Suprapubic skin (tissue), 4 donors: ENCODE measurements at regions not wholly inside any gene's neighbourhood (a gene's known extent, or its start where the extent isn't known, plus 50 kb on each side); places are given as distances from the start of the nearest gene placed in this dataset.

ENCODE experiments used
- DNase-seq, 2 donors: peaks; one replicate each; pipeline ENCODE4 v3.0.0-alpha.2; 2019; ENCODE audit warnings: low spot score in 2 of 2
- H3K27ac ChIP-seq: fragments of 200-600 bp; sonication (generic); one replicate; pipeline ENCODE4 v1.5.1; 2019
- H3K27me3 ChIP-seq: fragments of 200-600 bp; sonication (generic); one replicate; pipeline ENCODE4 v1.5.1; 2019
- H3K36me3 ChIP-seq: fragments of 200-600 bp; sonication (generic); one replicate; pipeline ENCODE4 v1.5.1; 2019
- H3K4me1 ChIP-seq: fragments of 200-600 bp; sonication (generic); one replicate; pipeline ENCODE4 v1.5.1; 2019
- H3K4me3 ChIP-seq: fragments of 200-600 bp; sonication (generic); one replicate; pipeline ENCODE4 v1.5.1; 2019; ENCODE audit warnings: mild to moderate bottlenecking
- H3K9me3 ChIP-seq: fragments of 200-600 bp; sonication (generic); one replicate; pipeline ENCODE4 v1.5.1; 2019
- EP300 ChIP-seq: sonication (generic); formaldehyde crosslinking; IDR thresholded peaks from one replicate; pipeline ENCODE4 v1.6.1; 2017; ENCODE audit warnings: antibody characterized with exemption
- POLR2A ChIP-seq, 2 donors: fragments of 450-650 bp; IDR thresholded peaks; one replicate each; pipeline ENCODE4 v1.6.1; 2017; ENCODE audit warnings: antibody characterized with exemption in 2 of 2, mild to moderate bottlenecking in 2 of 2, moderate library complexity in 2 of 2
- POLR2AphosphoS5 ChIP-seq, 3 donors: sonication (generic); formaldehyde crosslinking; IDR thresholded peaks; one replicate each; pipeline ENCODE4 v1.6.1; 2017; ENCODE audit warnings: antibody characterized with exemption in 3 of 3
- WGBS: methylation state at CpG from one replicate; pipeline ENCODE4 v1.1.5; 2018; 5-methylcytosine and 5-hydroxymethylcytosine counted together
- TF ChIP-seq, protein P1 (sequence below), 2 donors: fragments of 200-600 bp in 1 of 2; fragments of 450-650 bp in 1 of 2; sonication (generic) in 1 of 2; IDR thresholded peaks; one replicate each; pipeline ENCODE4 v1.5.1; 2016 to 2019; ENCODE audit warnings: antibody characterized with exemption in 2 of 2, mild to moderate bottlenecking in 1 of 2, moderate library complexity in 1 of 2

DNA sequence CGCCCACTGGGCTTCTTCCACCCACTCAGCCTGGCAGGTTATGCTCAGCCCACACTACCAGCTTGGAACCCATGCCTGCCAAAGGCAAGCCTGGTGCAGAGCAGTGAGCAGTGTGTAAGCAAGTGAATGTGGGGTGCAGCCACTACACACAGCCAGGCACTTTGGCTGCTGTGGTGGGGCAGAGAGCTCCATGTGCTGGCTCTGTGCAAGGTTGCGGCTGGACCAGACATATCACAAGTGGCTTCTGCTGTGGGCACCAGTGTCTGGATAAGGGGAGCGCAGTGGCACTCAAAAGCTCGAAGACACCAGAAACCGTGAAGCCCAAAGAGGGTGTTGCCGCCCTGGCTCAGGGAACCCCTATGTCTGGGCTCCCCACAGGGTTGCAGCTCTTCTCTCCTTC, 563.7 kb downstream of the SI start:
- Histone ChIP-seq H3K4me1 (no peaks in the 10 kb centered on the region), H3K27ac (no peak overlapping the region), H3K4me3 (no peak overlapping the region), H3K36me3 (no peaks in the 10 kb centered on the region), H3K27me3 (no peaks in the 10 kb centered on the region), H3K9me3 (peaks cover 7% of the 10 kb centered on the region)
- 80% methylated on average over 1 of the region's 6 CpGs for WGBS
- no peak for DNase-seq
- no peak for TF ChIP-seq POLR2AphosphoS5 (IDR thresholded peaks at IDR 0.05)
- TF ChIP-seq, protein P1, sequence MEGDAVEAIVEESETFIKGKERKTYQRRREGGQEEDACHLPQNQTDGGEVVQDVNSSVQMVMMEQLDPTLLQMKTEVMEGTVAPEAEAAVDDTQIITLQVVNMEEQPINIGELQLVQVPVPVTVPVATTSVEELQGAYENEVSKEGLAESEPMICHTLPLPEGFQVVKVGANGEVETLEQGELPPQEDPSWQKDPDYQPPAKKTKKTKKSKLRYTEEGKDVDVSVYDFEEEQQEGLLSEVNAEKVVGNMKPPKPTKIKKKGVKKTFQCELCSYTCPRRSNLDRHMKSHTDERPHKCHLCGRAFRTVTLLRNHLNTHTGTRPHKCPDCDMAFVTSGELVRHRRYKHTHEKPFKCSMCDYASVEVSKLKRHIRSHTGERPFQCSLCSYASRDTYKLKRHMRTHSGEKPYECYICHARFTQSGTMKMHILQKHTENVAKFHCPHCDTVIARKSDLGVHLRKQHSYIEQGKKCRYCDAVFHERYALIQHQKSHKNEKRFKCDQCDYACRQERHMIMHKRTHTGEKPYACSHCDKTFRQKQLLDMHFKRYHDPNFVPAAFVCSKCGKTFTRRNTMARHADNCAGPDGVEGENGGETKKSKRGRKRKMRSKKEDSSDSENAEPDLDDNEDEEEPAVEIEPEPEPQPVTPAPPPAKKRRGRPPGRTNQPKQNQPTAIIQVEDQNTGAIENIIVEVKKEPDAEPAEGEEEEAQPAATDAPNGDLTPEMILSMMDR (IDR thresholded peaks at IDR 0.05) = no peak
- no peak for TF ChIP-seq EP300
- TF ChIP-seq POLR2A (IDR thresholded peaks at IDR 0.05) = no peak

DNA sequence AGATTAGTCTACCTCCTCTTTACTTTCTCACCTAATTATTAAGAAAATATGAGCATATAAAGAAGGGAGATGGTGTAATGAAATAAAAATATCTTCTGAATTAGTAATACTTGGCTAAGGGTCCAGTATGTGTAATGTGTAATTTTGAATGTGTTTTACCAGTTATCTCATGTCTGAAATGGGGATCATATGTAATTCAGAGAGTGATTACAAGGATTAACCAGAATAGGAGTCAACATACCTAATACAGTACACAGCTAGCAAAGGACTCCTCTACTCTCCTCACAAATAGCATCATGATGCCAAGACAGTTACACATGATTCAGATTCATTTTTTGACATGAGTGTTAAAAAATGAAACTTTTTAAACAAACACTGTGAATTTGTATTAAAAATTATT, 570.4 kb downstream of the SI start:
- Histone ChIP-seq H3K27me3 (no peaks in the 10 kb centered on the region), H3K9me3 (no peaks in the 10 kb centered on the region), H3K36me3 (no peaks in the 10 kb centered on the region), H3K4me1 (no peaks in the 10 kb centered on the region), H3K27ac (no peak overlapping the region), H3K4me3 (no peak overlapping the region)
- DNase-seq = no peak
- TF ChIP-seq POLR2AphosphoS5 (IDR thresholded peaks at IDR 0.05) (no peak), POLR2A (IDR thresholded peaks at IDR 0.05) (no peak)
- TF ChIP-seq, protein P1 (IDR thresholded peaks at IDR 0.05) = no peak

DNA sequence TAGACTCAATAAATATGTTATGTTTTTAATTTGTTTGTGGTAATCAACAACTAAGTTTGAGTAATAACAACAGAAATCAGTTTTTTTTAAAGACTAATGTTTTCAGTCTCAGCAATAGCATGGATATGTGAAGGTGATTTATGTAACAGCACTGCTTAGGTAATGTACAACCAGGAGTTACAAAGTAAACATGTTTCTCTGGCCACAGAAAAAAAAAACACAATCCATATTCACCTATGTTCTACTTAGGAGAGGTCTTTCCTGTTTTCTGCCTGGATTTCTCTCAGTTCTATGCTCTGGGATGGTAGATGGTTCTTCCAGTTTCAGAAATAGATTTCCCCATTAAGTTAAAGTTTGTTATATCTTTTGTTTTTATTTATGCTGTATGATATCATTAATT, 579.4 kb downstream of the SI start:
- Histone ChIP-seq H3K36me3 (no peaks in the 10 kb centered on the region), H3K27me3 (no peaks in the 10 kb centered on the region), H3K27ac (no peak overlapping the region), H3K4me3 (no peak overlapping the region), H3K9me3 (no peaks in the 10 kb centered on the region), H3K4me1 (no peaks in the 10 kb centered on the region)
- no peak for DNase-seq
- TF ChIP-seq EP300 = no peak
- TF ChIP-seq POLR2AphosphoS5 (IDR thresholded peaks at IDR 0.05) = no peak
- TF ChIP-seq, protein P1 (IDR thresholded peaks at IDR 0.05) = no peak
- TF ChIP-seq POLR2A (IDR thresholded peaks at IDR 0.05) = no peak

DNA sequence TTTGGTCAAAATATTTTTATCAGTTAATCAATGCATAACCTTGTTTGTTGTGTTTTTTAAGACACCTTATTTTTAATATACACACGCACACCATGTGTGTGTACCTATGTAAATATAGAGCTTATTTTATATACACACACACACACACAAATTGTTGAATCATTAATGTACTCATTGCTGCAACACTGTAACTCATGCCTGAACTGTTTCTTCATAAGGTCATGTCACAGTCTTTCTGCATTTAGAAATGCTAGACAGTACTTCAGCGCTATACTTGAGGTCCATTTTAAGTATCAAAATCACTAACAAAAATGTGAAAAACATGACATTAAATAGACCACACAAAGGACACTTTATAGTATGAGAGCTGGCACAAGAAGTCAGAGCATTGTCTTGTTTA, 589.4 kb downstream of the SI start:
- TF ChIP-seq POLR2A (IDR thresholded peaks at IDR 0.05) (no peak), POLR2AphosphoS5 (IDR thresholded peaks at IDR 0.05) (no peak), EP300 (no peak)
- TF ChIP-seq, protein P1 (IDR thresholded peaks at IDR 0.05) = no peak

DNA sequence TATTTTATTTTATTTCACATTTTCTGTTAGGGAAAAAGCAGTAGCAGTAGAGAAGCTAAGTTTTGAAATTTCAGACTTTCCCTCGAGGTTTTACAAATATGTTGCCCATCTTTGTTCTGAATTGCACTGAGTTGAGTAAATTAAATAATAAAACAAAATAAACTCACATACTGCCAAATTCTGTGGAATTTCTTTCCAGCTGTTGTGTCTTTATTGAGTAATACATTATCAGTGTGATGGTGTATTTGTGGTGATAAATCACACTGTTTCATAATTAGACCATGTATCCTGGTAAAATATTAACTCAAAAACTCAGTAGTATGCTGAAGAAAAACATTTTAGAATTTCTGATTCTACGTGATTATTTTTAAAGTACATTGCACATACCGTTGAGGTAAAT, 592.1 kb downstream of the SI start:
- WGBS = 44% methylated on average over 3 of the region's 3 CpGs
- no peak for DNase-seq

More for the DNA sequence above, 589.4 kb downstream of the SI start:
- H3K36me3 ChIP-seq = no peaks in the 10 kb centered on the region
- no peak overlapping the region for H3K27ac ChIP-seq
- no peaks in the 10 kb centered on the region for H3K4me1 ChIP-seq
- no peak for DNase-seq
- no peaks in the 10 kb centered on the region for H3K9me3 ChIP-seq
- H3K27me3 ChIP-seq = no peaks in the 10 kb centered on the region
- WGBS = 58% methylated on average over 2 of the region's 2 CpGs
- H3K4me3 ChIP-seq = no peak overlapping the region

More for the DNA sequence above, 592.1 kb downstream of the SI start:
- no peak for TF ChIP-seq EP300
- TF ChIP-seq, protein P1 (IDR thresholded peaks at IDR 0.05) = no peak
- TF ChIP-seq POLR2A (IDR thresholded peaks at IDR 0.05) = no peak
- no peak for TF ChIP-seq POLR2AphosphoS5 (IDR thresholded peaks at IDR 0.05)
- Histone ChIP-seq H3K27me3 (no peaks in the 10 kb centered on the region), H3K27ac (no peak overlapping the region), H3K36me3 (no peaks in the 10 kb centered on the region), H3K4me1 (no peaks in the 10 kb centered on the region), H3K9me3 (no peaks in the 10 kb centered on the region), H3K4me3 (no peak overlapping the region)
